GM12878 (cell line): ENCODE measurements at regions not wholly inside any gene's neighbourhood (a gene's known extent, or its start where the extent isn't known, plus 50 kb on each side); places are given as distances from the start of the nearest gene placed in this dataset.
"Not testable (repeated sequence)": the region's sequence is repeated elsewhere in the genome, so short reads cannot be mapped to it uniquely, and the experiment has no call there.

ENCODE experiments used
- ATAC-seq: fragments of 200-7000 bp; cut with Tn5 transposase; 3 replicates; pipeline ENCODE4 v1.9.1; 2020; ENCODE audit warnings: mild to moderate bottlenecking, moderate library complexity
- BruUV-seq: library from RNA; stranded (reverse); fragments of 400-500 nt; replicated peaks from 2 replicates; lab custom pipeline; 2021; lab: Mats Ljungman, UMichigan
- CTCF ChIA-PET: fragments of 300-600 bp; sonication (Branson Sonifier 250); formaldehyde crosslinking; extraction: SDS; loops from one replicate; lab custom pipeline; 2021; ENCODE audit warnings: inconsistent platforms; lab: Yijun Ruan, JAX
- POLR2A ChIA-PET: fragments of 350-600 bp; formaldehyde crosslinking; extraction: SDS; loops from one replicate; lab custom pipeline; 2021; ENCODE audit warnings: inconsistent platforms; lab: Charles Lee
- RAD21 ChIA-PET: fragments of 300-600 bp; sonication (Branson Sonifier 250); formaldehyde crosslinking; loops from one replicate; lab custom pipeline; 2023; ENCODE audit warnings: antibody characterized with exemption; ENCODE audit not compliant: unreplicated experiment; lab: Charles Lee
- SMC1A ChIA-PET: fragments of 300-600 bp; sonication (Branson Sonifier 250); formaldehyde crosslinking; loops from one replicate; lab custom pipeline; 2023; ENCODE audit not compliant: unreplicated experiment, uncharacterized antibody; lab: Charles Lee
- DNase-seq: peaks from one replicate; pipeline ENCODE4 v3.0.0-alpha.2; 2011; ENCODE audit warnings: low read depth, low spot score
- FAIRE-seq: peaks from 3 replicates; lab custom pipeline; 2011; peaks lifted over from hg19 to GRCh38; lab: Jason Lieb, UNC
- H2AFZ ChIP-seq: 2 replicates; pipeline ENCODE4 v1.6.0; 2011; ENCODE audit warnings: low read depth, low read length, control low read depth; ENCODE audit not compliant: control insufficient read depth
- H3K27ac ChIP-seq: 2 replicates; pipeline ENCODE4 v1.5.1; 2011; ENCODE audit warnings: control low read depth; ENCODE audit not compliant: control insufficient read depth, insufficient read depth
- H3K27me3 ChIP-seq, 2 experiments: replicated peaks in 1 of 2; 2 replicates each; pipeline versions ENCODE4 v1.6.0 to v1.6.1; 2011; ENCODE audit warnings: low read length in 1 of 2; ENCODE audit not compliant: control insufficient read depth in 2 of 2, insufficient read depth in 2 of 2
- H3K36me3 ChIP-seq, 2 experiments: 2 replicates each; pipeline ENCODE4 v1.5.1; 2011; ENCODE audit warnings: low read length in 1 of 2; ENCODE audit not compliant: control insufficient read depth in 2 of 2, insufficient read depth in 2 of 2
- H3K4me1 ChIP-seq: 2 replicates; pipeline ENCODE4 v1.6.1; 2011; ENCODE audit warnings: mild to moderate bottlenecking, low read length, moderate library complexity, mixed read lengths; ENCODE audit not compliant: control insufficient read depth, insufficient read depth
- H3K4me2 ChIP-seq: 2 replicates; pipeline ENCODE4 v1.6.0; 2011; ENCODE audit warnings: control low read depth; ENCODE audit not compliant: control insufficient read depth, insufficient read depth
- H3K4me3 ChIP-seq: fragments of 200-600 bp; sonication (generic); 2 replicates; pipeline ENCODE4 v1.5.1; 2016
- H3K79me2 ChIP-seq: 2 replicates; pipeline ENCODE4 v1.6.0; 2011; ENCODE audit warnings: low read length; ENCODE audit not compliant: control insufficient read depth, insufficient read depth
- H3K9ac ChIP-seq: 2 replicates; pipeline ENCODE4 v1.8.0; 2011; ENCODE audit warnings: low read length, control low read depth, mixed read lengths; ENCODE audit not compliant: control insufficient read depth, insufficient read depth
- H3K9me3 ChIP-seq: replicated peaks from 3 replicates; pipeline ENCODE4 v1.5.1; 2011; ENCODE audit warnings: mild to moderate bottlenecking, low read length; ENCODE audit not compliant: control insufficient read depth, insufficient read depth
- H4K20me1 ChIP-seq: 2 replicates; pipeline ENCODE4 v1.6.0; 2011; ENCODE audit not compliant: control insufficient read depth, insufficient read depth
- BHLHE40 ChIP-seq, 2 experiments: fragments of 450-650 bp in 1 of 2; IDR thresholded peaks; 2 replicates each; pipeline ENCODE4 v1.6.1; 2011 to 2017; ENCODE audit warnings: low read depth in 2 of 2, borderline replicate concordance in 1 of 2, improper control_type of control experiment in 1 of 2, low read length in 1 of 2, mild to moderate bottlenecking in 1 of 2
- CREB1 ChIP-seq: IDR thresholded peaks from 2 replicates; pipeline ENCODE4 v1.6.1; 2012; ENCODE audit warnings: low read depth, mild to moderate bottlenecking, inconsistent platforms
- EGR1 ChIP-seq, 2 experiments: IDR thresholded peaks; 1 replicate in 1 of 2; 2 replicates in 1 of 2; pipeline ENCODE4 v1.6.1; 2011 to 2012; ENCODE audit warnings: low read depth in 2 of 2, low read length in 2 of 2, borderline replicate concordance in 1 of 2, mild to moderate bottlenecking in 1 of 2, moderate library complexity in 1 of 2
- SMC3 ChIP-seq: IDR thresholded peaks from 2 replicates; pipeline ENCODE4 v1.6.1; 2011; ENCODE audit warnings: low read length, improper control_type of control experiment, borderline replicate concordance
- SREBF2 ChIP-seq: IDR thresholded peaks from 2 replicates; pipeline ENCODE4 v1.6.1; 2012; ENCODE audit warnings: mild to moderate bottlenecking, low read length
- ZSCAN29 ChIP-seq: fragments of 450-650 bp; IDR thresholded peaks from 2 replicates; pipeline ENCODE4 v1.6.1; 2017; ENCODE audit warnings: mild to moderate bottlenecking, moderate library complexity
- WGBS: methylation state at CpG from one replicate; pipeline ENCODE4 v1.1.6; 2016; ENCODE audit warnings: low lambda C conversion rate; ENCODE audit not compliant: insufficient replicate concordance, insufficient coverage; ENCODE audit errors: missing lambda C conversion rate; 5-methylcytosine and 5-hydroxymethylcytosine counted together
- in situ Hi-C: fragments of 300-500 bp; cut with MboI; formaldehyde crosslinking; loops from 9 replicates; pipeline ENCODE4 v1.14.3; 2018; ENCODE audit warnings: mixed read lengths
- intact Hi-C: fragments of 100-400 bp; cut with micrococcal nuclease; formaldehyde crosslinking; loops from one replicate; pipeline ENCODE4 v1.14.2; 2022; ENCODE audit not compliant: unreplicated experiment
- TF ChIP-seq, protein P1 (sequence below): fragments of 450-650 bp; IDR thresholded peaks from 2 replicates; pipeline ENCODE4 v1.6.1; 2017; ENCODE audit warnings: mild to moderate bottlenecking, moderate library complexity
- TF ChIP-seq, protein P2 (sequence below): fragments of 450-650 bp; IDR thresholded peaks from 2 replicates; pipeline ENCODE4 v1.6.1; 2014; ENCODE audit warnings: mild to moderate bottlenecking

DNA sequence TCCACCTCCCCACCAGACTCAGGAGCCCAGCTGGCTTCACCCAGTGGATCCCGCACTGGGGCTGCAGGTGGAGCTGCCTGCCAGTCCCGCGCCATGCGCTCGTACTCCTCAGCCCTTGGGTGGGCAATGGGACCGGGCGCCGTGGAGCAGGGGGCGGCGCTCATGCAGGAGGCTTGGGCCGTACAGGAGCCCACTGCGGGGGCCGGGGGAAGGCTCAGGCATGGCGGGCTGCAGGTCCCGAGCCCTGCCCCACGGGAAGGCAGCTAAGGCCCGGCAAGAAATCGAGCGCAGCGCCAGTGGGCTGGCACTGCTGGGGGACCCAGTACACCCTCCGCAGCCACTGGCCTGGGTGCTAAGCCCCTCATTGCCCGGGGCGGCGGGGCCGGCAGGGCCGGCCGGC is 984.0 kb downstream of the TBL1XR1 start:
- FAIRE-seq, H3K27ac ChIP-seq, H4K20me1 ChIP-seq, RAD21 ChIA-PET, H3K4me2 ChIP-seq, H3K4me3 ChIP-seq, DNase-seq, intact Hi-C loops, in situ Hi-C loops, H3K9me3 ChIP-seq, H3K9ac ChIP-seq, H3K36me3 ChIP-seq, H2AFZ ChIP-seq, ATAC-seq, H3K27me3 ChIP-seq, POLR2A ChIA-PET, CTCF ChIA-PET, BruUV-seq, H3K4me1 ChIP-seq, H3K79me2 ChIP-seq: not testable (repeated sequence)
- SMC1A ChIA-PET = interaction anchor here (0.5 to 1.5 kb wide), 2 partner anchors 32 to 709 kb away, joined by 3 to 4 read pairs; no protein-coding TSS in a partner anchor
- WGBS = 69% methylated on average over 21 of the region's 27 CpGs

DNA sequence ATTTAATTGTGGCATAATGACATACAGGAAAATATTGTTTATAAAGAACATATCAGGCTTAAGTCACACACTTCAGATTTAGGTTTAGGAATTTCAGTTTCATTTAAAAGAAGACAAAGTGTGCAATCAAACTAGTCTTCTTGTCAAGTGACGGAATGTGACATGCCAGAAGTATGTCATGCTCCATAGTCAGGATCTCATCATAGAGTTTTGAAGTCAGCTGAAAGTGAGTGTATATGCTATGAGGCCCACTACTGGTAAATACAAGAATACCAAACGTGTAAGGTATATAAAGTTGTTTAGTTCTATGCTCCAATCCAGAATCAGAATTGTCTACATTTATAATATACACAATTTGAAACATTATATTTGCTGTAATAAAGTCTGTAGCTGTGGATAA is 988.4 kb downstream of the TBL1XR1 start:
- Histone ChIP-seq H3K9me3 (no peaks in the 10 kb centered on the region), H3K79me2 (no peaks in the 10 kb centered on the region), H3K27ac (no peak overlapping the region), H3K4me3 (no peak overlapping the region), H3K4me2 (no peak overlapping the region), H2AFZ (no peak overlapping the region), H3K36me3 (no peaks in the 10 kb centered on the region), H4K20me1 (no peaks in the 10 kb centered on the region), H3K4me1 (no peaks in the 10 kb centered on the region), H3K9ac (no peak overlapping the region), H3K27me3 (no peaks in the 10 kb centered on the region)
- no TSS peak for BruUV-seq
- ChIA-PET POLR2A (no interaction called here), SMC1A (no interaction called here), CTCF (no interaction called here), RAD21 (no interaction called here)
- ATAC-seq (no peak), FAIRE-seq (no peak), DNase-seq (no peak)
- in situ Hi-C loops (no loop called here), intact Hi-C loops (no loop called here)
- 17% methylated on average over 2 of the region's 2 CpGs for WGBS
- no peak for TF ChIP-seq SMC3
- TF ChIP-seq EGR1 (IDR thresholded peaks at IDR 0.05; ENCODE audit: borderline replicate concordance in 1 of 2, low read depth in 2 of 2, low read length in 2 of 2) = no peak
- TF ChIP-seq BHLHE40 (IDR thresholded peaks at IDR 0.05; ENCODE audit: borderline replicate concordance in 1 of 2, low read depth in 2 of 2, low read length in 1 of 2) = no peak
- TF ChIP-seq ZSCAN29 = no peak
- TF ChIP-seq, protein P1, sequence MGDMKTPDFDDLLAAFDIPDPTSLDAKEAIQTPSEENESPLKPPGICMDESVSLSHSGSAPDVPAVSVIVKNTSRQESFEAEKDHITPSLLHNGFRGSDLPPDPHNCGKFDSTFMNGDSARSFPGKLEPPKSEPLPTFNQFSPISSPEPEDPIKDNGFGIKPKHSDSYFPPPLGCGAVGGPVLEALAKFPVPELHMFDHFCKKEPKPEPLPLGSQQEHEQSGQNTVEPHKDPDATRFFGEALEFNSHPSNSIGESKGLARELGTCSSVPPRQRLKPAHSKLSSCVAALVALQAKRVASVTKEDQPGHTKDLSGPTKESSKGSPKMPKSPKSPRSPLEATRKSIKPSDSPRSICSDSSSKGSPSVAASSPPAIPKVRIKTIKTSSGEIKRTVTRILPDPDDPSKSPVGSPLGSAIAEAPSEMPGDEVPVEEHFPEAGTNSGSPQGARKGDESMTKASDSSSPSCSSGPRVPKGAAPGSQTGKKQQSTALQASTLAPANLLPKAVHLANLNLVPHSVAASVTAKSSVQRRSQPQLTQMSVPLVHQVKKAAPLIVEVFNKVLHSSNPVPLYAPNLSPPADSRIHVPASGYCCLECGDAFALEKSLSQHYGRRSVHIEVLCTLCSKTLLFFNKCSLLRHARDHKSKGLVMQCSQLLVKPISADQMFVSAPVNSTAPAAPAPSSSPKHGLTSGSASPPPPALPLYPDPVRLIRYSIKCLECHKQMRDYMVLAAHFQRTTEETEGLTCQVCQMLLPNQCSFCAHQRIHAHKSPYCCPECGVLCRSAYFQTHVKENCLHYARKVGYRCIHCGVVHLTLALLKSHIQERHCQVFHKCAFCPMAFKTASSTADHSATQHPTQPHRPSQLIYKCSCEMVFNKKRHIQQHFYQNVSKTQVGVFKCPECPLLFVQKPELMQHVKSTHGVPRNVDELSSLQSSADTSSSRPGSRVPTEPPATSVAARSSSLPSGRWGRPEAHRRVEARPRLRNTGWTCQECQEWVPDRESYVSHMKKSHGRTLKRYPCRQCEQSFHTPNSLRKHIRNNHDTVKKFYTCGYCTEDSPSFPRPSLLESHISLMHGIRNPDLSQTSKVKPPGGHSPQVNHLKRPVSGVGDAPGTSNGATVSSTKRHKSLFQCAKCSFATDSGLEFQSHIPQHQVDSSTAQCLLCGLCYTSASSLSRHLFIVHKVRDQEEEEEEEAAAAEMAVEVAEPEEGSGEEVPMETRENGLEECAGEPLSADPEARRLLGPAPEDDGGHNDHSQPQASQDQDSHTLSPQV = no peak
- TF ChIP-seq, protein P2, sequence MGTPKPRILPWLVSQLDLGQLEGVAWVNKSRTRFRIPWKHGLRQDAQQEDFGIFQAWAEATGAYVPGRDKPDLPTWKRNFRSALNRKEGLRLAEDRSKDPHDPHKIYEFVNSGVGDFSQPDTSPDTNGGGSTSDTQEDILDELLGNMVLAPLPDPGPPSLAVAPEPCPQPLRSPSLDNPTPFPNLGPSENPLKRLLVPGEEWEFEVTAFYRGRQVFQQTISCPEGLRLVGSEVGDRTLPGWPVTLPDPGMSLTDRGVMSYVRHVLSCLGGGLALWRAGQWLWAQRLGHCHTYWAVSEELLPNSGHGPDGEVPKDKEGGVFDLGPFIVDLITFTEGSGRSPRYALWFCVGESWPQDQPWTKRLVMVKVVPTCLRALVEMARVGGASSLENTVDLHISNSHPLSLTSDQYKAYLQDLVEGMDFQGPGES = no peak
- no peak for TF ChIP-seq CREB1
- no peak for TF ChIP-seq SREBF2
